Activated CD8-positive, alpha-beta T cell treated with anti-CD3 and anti-CD28 coated beads, Interleukin-2, amount 10 ng/mL, durations not matched to agents 7 days and 5 days (primary cell): ENCODE measurements at regions not wholly inside any gene's neighbourhood (a gene's known extent, or its start where the extent isn't known, plus 50 kb on each side); places are given as distances from the start of the nearest gene placed in this dataset.
A peak's percentile ranks its signal among the peaks of the same experiment; 100 is the strongest.
"Not testable (repeated sequence)": the region's sequence is repeated elsewhere in the genome, so short reads cannot be mapped to it uniquely, and the experiment has no call there.

Experiments
- ATAC-seq: fragments of 150-1000 bp; cut with Tn5 transposase; one replicate; pipeline ENCODE4 v1.10.0; 2021; ENCODE audit warnings: moderate library complexity
- CTCF ChIA-PET: fragments of 350-600 bp; sonication (Branson Sonifier 250); formaldehyde crosslinking; loops from one replicate; lab custom pipeline; 2021; ENCODE audit warnings: antibody characterized with exemption; lab: Charles Lee
- POLR2A ChIA-PET: fragments of 350-600 bp; sonication (Branson Sonifier 250); formaldehyde crosslinking; loops from one replicate; lab custom pipeline; 2021; ENCODE audit warnings: antibody characterized with exemption; lab: Charles Lee
- DNase-seq: peaks from one replicate; pipeline ENCODE4 v3.0.0-alpha.2; 2020
- H3K27ac Mint-ChIP-seq: one replicate; pipeline ENCODE4 v1.8.0; 2021; ENCODE audit warnings: mild to moderate bottlenecking, mixed read lengths
- H3K27me3 Mint-ChIP-seq: one replicate; pipeline ENCODE4 v1.8.0; 2021; ENCODE audit warnings: low read depth, mixed read lengths
- H3K36me3 Mint-ChIP-seq: one replicate; pipeline ENCODE4 v1.8.0; 2021; ENCODE audit warnings: low read depth, mixed read lengths
- H3K4me1 Mint-ChIP-seq: one replicate; pipeline ENCODE4 v1.8.0; 2021; ENCODE audit warnings: low read depth, mixed read lengths
- H3K4me3 Mint-ChIP-seq: one replicate; pipeline ENCODE4 v1.8.0; 2021; ENCODE audit warnings: mild to moderate bottlenecking, mixed read lengths
- H3K9me3 Mint-ChIP-seq: one replicate; pipeline ENCODE4 v1.8.0; 2022; ENCODE audit warnings: mixed read lengths; ENCODE audit not compliant: insufficient read depth

- Mint-ChIP-seq H3K36me3 (no peaks in the 10 kb centered on the region), H3K27ac (no peak overlapping the region), H3K4me1 (no peaks in the 10 kb centered on the region), H3K9me3 (no peaks in the 10 kb centered on the region), H3K4me3 (no peak overlapping the region), H3K27me3 (no peaks in the 10 kb centered on the region)
- POLR2A ChIA-PET = no interaction called here
- CTCF ChIA-PET = no interaction called here
- ATAC-seq = no peak
- DNase-seq = no peak
These were observed 1191.4 kb upstream of the SLC39A10 start for GRCh38 chr2:194465641-194466040.

- Mint-ChIP-seq H3K4me3 (no peak overlapping the region), H3K27me3 (no peaks in the 10 kb centered on the region), H3K36me3 (no peaks in the 10 kb centered on the region), H3K9me3 (no peaks in the 10 kb centered on the region), H3K27ac (no peak overlapping the region), H3K4me1 (no peaks in the 10 kb centered on the region)
- DNase-seq (peak; percentile 24), ATAC-seq (peak; percentile 49)
- ChIA-PET POLR2A (no interaction called here), CTCF (no interaction called here)
These were observed 1191.9 kb upstream of the SLC39A10 start for GRCh38 chr2:194464964-194465638.

- H3K27me3 Mint-ChIP-seq, H3K4me1 Mint-ChIP-seq, CTCF ChIA-PET, ATAC-seq, H3K4me3 Mint-ChIP-seq, DNase-seq, H3K36me3 Mint-ChIP-seq, H3K9me3 Mint-ChIP-seq, POLR2A ChIA-PET, H3K27ac Mint-ChIP-seq: not testable (repeated sequence)
These were observed 1194.1 kb upstream of the SLC39A10 start for GRCh38 chr2:194462883-194463282.

GRCh38 chr2:194455358-194455757 is 1201.7 kb upstream of the SLC39A10 start:
- POLR2A ChIA-PET = no interaction called here
- Mint-ChIP-seq H3K4me1 (no peaks in the 10 kb centered on the region), H3K4me3 (no peak overlapping the region), H3K36me3 (no peaks in the 10 kb centered on the region), H3K27me3 (no peaks in the 10 kb centered on the region), H3K27ac (no peak overlapping the region), H3K9me3 (no peaks in the 10 kb centered on the region)
- no peak for DNase-seq
- ATAC-seq = no peak
- CTCF ChIA-PET = no interaction called here

GRCh38 chr2:194452504-194452903 is 1204.5 kb upstream of the SLC39A10 start:
- Mint-ChIP-seq H3K27ac (no peak overlapping the region), H3K36me3 (no peaks in the 10 kb centered on the region), H3K4me1 (no peaks in the 10 kb centered on the region), H3K27me3 (no peaks in the 10 kb centered on the region), H3K9me3 (no peaks in the 10 kb centered on the region), H3K4me3 (no peak overlapping the region)
- no peak for ATAC-seq
- no peak for DNase-seq
- ChIA-PET POLR2A (no interaction called here), CTCF (no interaction called here)

- Mint-ChIP-seq H3K27me3 (no peaks in the 10 kb centered on the region), H3K27ac (no peak overlapping the region), H3K4me1 (no peaks in the 10 kb centered on the region), H3K4me3 (no peak overlapping the region), H3K9me3 (no peaks in the 10 kb centered on the region), H3K36me3 (no peaks in the 10 kb centered on the region)
- no peak for DNase-seq
- POLR2A ChIA-PET = no interaction called here
- CTCF ChIA-PET = no interaction called here
- ATAC-seq = no peak
These were observed 1211.8 kb upstream of the SLC39A10 start for GRCh38 chr2:194445226-194445625.

GRCh38 chr2:194443926-194444325 is 1213.1 kb upstream of the SLC39A10 start:
- no peak overlapping the region for H3K27ac Mint-ChIP-seq
- H3K36me3 Mint-ChIP-seq = no peaks in the 10 kb centered on the region
- ChIA-PET CTCF (no interaction called here), POLR2A (no interaction called here)
- ATAC-seq (no peak), DNase-seq (no peak)
- H3K4me1 Mint-ChIP-seq = no peaks in the 10 kb centered on the region
- H3K4me3 Mint-ChIP-seq = no peak overlapping the region
- H3K9me3 Mint-ChIP-seq = peaks cover under 1% of the 10 kb centered on the region
- no peaks in the 10 kb centered on the region for H3K27me3 Mint-ChIP-seq

GRCh38 chr2:194424683-194425209 is 1232.3 kb upstream of the SLC39A10 start:
- H3K4me3 Mint-ChIP-seq = no peak overlapping the region
- H3K9me3 Mint-ChIP-seq = no peaks in the 10 kb centered on the region
- no peaks in the 10 kb centered on the region for H3K4me1 Mint-ChIP-seq
- ChIA-PET CTCF (no interaction called here), POLR2A (no interaction called here)
- DNase-seq (no peak), ATAC-seq (no peak)
- no peaks in the 10 kb centered on the region for H3K27me3 Mint-ChIP-seq
- no peaks in the 10 kb centered on the region for H3K36me3 Mint-ChIP-seq
- no peak overlapping the region for H3K27ac Mint-ChIP-seq

GRCh38 chr2:194411221-194411620 is 1245.8 kb upstream of the SLC39A10 start:
- Mint-ChIP-seq H3K9me3 (no peaks in the 10 kb centered on the region), H3K36me3 (no peaks in the 10 kb centered on the region), H3K4me1 (no peaks in the 10 kb centered on the region), H3K27ac (no peak overlapping the region), H3K4me3 (no peak overlapping the region), H3K27me3 (no peaks in the 10 kb centered on the region)
- ChIA-PET CTCF (no interaction called here), POLR2A (no interaction called here)
- no peak for DNase-seq
- ATAC-seq = no peak

- Mint-ChIP-seq H3K27me3 (no peaks in the 10 kb centered on the region), H3K9me3 (no peaks in the 10 kb centered on the region), H3K4me1 (no peaks in the 10 kb centered on the region), H3K4me3 (no peak overlapping the region), H3K36me3 (no peaks in the 10 kb centered on the region), H3K27ac (no peak overlapping the region)
- POLR2A ChIA-PET = no interaction called here
- CTCF ChIA-PET = no interaction called here
- no peak for DNase-seq
- no peak for ATAC-seq
These were observed 1261.2 kb upstream of the SLC39A10 start for GRCh38 chr2:194395818-194396217.

- H3K27ac Mint-ChIP-seq = no peak overlapping the region
- ATAC-seq (no peak), DNase-seq (no peak)
- ChIA-PET POLR2A (no interaction called here), CTCF (no interaction called here)
- H3K9me3 Mint-ChIP-seq = peaks cover 29% of the 10 kb centered on the region
- H3K36me3 Mint-ChIP-seq = no peaks in the 10 kb centered on the region
- H3K4me1 Mint-ChIP-seq = no peaks in the 10 kb centered on the region
- H3K27me3 Mint-ChIP-seq = no peaks in the 10 kb centered on the region
- H3K4me3 Mint-ChIP-seq = no peak overlapping the region
These were observed 1271.7 kb upstream of the SLC39A10 start for GRCh38 chr2:194385376-194385775.

GRCh38 chr2:194383401-194383800 is 1273.6 kb upstream of the SLC39A10 start:
- Mint-ChIP-seq H3K9me3 (peaks cover 29% of the 10 kb centered on the region), H3K27ac (no peak overlapping the region), H3K27me3 (no peaks in the 10 kb centered on the region), H3K36me3 (no peaks in the 10 kb centered on the region), H3K4me1 (no peaks in the 10 kb centered on the region), H3K4me3 (no peak overlapping the region)
- ChIA-PET CTCF (no interaction called here), POLR2A (no interaction called here)
- DNase-seq = no peak
- ATAC-seq = no peak

- Mint-ChIP-seq H3K4me3 (no peak overlapping the region), H3K36me3 (no peaks in the 10 kb centered on the region), H3K27me3 (no peaks in the 10 kb centered on the region), H3K4me1 (no peaks in the 10 kb centered on the region), H3K27ac (no peak overlapping the region), H3K9me3 (peaks cover 29% of the 10 kb centered on the region)
- ChIA-PET CTCF (no interaction called here), POLR2A (no interaction called here)
- ATAC-seq = no peak
- no peak for DNase-seq
These were observed 1274.8 kb upstream of the SLC39A10 start for GRCh38 chr2:194382221-194382620.
